ENCODE measurements at regions not wholly inside any gene's neighbourhood (a gene's known extent, or its start where the extent isn't known, plus 50 kb on each side); places are given as distances from the start of the nearest gene placed in this dataset.

DNA sequence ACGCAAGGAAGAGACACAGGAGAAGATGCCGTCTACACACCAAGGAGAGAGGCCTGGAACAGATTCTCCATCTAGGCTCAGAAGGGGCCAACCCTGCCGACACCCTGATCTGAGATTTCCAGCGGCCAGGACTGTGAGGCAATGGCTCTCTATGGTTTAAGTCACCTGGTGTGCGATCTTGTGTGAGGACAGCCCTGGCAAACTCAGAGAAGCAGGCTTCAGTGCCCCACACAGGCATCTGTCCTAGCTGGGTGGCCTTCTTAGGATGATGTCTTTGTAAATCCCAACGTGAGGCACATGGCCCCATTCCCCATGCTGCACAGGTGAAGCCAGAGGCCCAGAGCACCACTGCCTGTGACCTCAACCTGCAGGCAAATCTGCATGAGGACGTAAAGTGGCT is 87.6 kb upstream of the FRMD1 start:
- TF ChIP-seq POLR2A (IDR thresholded peaks at IDR 0.05), result no peak
- TF ChIP-seq CTCF (IDR thresholded peaks at IDR 0.05), result no peak

Measured in ovary (tissue), 3 donors.